Fibroblast of lung (primary cell): ENCODE measurements at regions not wholly inside any gene's neighbourhood (a gene's known extent, or its start where the extent isn't known, plus 50 kb on each side); places are given as distances from the start of the nearest gene placed in this dataset.

Source experiments
- DNase-seq, 2 donors: peaks; one replicate each; pipeline versions ENCODE4 v3.0.0 to v3.0.0-alpha.2; 2010; ENCODE audit warnings: low read depth in 2 of 2
- H2AFZ ChIP-seq: 2 replicates; pipeline ENCODE4 v1.5.1; 2012; ENCODE audit warnings: low read length, control low read depth, inconsistent platforms
- H3K27ac ChIP-seq: 2 replicates; pipeline ENCODE4 v1.5.1; 2011; ENCODE audit warnings: low read length, control low read depth; ENCODE audit not compliant: insufficient read depth
- H3K27me3 ChIP-seq: 2 replicates; pipeline ENCODE4 v1.5.1; 2011; ENCODE audit warnings: mild to moderate bottlenecking, low read length; ENCODE audit not compliant: control insufficient read depth, insufficient read depth
- H3K36me3 ChIP-seq: 2 replicates; pipeline ENCODE4 v1.5.1; 2011; ENCODE audit warnings: low read length; ENCODE audit not compliant: control insufficient read depth, insufficient read depth
- H3K4me1 ChIP-seq: 2 replicates; pipeline ENCODE4 v1.5.1; 2011; ENCODE audit warnings: low read length; ENCODE audit not compliant: control insufficient read depth, insufficient read depth; ENCODE audit errors: extremely low read depth
- H3K4me2 ChIP-seq: 2 replicates; pipeline ENCODE4 v1.5.1; 2011; ENCODE audit warnings: low read length, control low read depth; ENCODE audit not compliant: insufficient read depth; ENCODE audit errors: extremely low read depth
- H3K4me3 ChIP-seq, 4 experiments: fragments of 200-600 bp in 1 of 4; sonication (generic) in 1 of 4; replicated peaks in 1 of 4; 2 replicates each; pipeline ENCODE4 v1.5.1; 2011 to 2016; ENCODE audit warnings: low read length in 4 of 4, low read depth in 3 of 4, mild to moderate bottlenecking in 3 of 4, control low read depth in 2 of 4, inconsistent platforms in 1 of 4, mixed read lengths in 1 of 4; ENCODE audit not compliant: insufficient read depth in 1 of 4; ENCODE audit errors: control extremely low read depth in 1 of 4
- H3K79me2 ChIP-seq: 2 replicates; pipeline ENCODE4 v1.5.1; 2012; ENCODE audit warnings: mild to moderate bottlenecking, low read length, inconsistent platforms; ENCODE audit not compliant: control insufficient read depth, insufficient read depth
- H3K9ac ChIP-seq: 2 replicates; pipeline ENCODE4 v1.5.1; 2011; ENCODE audit warnings: mild to moderate bottlenecking, low read length, control low read depth; ENCODE audit not compliant: insufficient read depth
- H3K9me3 ChIP-seq: 2 replicates; pipeline ENCODE4 v1.5.1; 2012; ENCODE audit warnings: low read depth, low read length; ENCODE audit not compliant: control insufficient read depth, insufficient read depth
- H4K20me1 ChIP-seq: 2 replicates; pipeline ENCODE4 v1.5.1; 2011; ENCODE audit warnings: low read length; ENCODE audit not compliant: control insufficient read depth, insufficient read depth; ENCODE audit errors: extremely low read depth
- EZH2 ChIP-seq: IDR thresholded peaks from 2 replicates; pipeline ENCODE4 v1.5.1; 2012; ENCODE audit warnings: low read length, control low read depth, mild to moderate bottlenecking; ENCODE audit errors: missing control alignments
- TF ChIP-seq, protein P1 (sequence below), 2 donors: IDR thresholded peaks in 1 of 2; conservative IDR thresholded peaks in 1 of 2; 1 replicate in 1 of 2; 2 replicates in 1 of 2; pipeline ENCODE4 v1.5.1; 2011 to 2012; ENCODE audit warnings: low read length in 2 of 2, control low read depth in 1 of 2, inconsistent platforms in 1 of 2, low read depth in 1 of 2, mild to moderate bottlenecking in 1 of 2

GRCh38 chr12:14284184-14284722 lies 81.2 kb upstream of the ATF7IP start:
- no peaks in the 10 kb centered on the region for H3K79me2 ChIP-seq
- no peak overlapping the region for H2AFZ ChIP-seq
- no peaks in the 10 kb centered on the region for H3K9me3 ChIP-seq
- DNase-seq = peak in 1 of 2 donors; percentile 71
- no peaks in the 10 kb centered on the region for H3K36me3 ChIP-seq
- no peaks in the 10 kb centered on the region for H3K4me1 ChIP-seq
- no peak overlapping the region for H3K9ac ChIP-seq
- no peaks in the 10 kb centered on the region for H3K27me3 ChIP-seq
- H3K27ac ChIP-seq = no peak overlapping the region
- no peak for TF ChIP-seq EZH2
- TF ChIP-seq, protein P1, sequence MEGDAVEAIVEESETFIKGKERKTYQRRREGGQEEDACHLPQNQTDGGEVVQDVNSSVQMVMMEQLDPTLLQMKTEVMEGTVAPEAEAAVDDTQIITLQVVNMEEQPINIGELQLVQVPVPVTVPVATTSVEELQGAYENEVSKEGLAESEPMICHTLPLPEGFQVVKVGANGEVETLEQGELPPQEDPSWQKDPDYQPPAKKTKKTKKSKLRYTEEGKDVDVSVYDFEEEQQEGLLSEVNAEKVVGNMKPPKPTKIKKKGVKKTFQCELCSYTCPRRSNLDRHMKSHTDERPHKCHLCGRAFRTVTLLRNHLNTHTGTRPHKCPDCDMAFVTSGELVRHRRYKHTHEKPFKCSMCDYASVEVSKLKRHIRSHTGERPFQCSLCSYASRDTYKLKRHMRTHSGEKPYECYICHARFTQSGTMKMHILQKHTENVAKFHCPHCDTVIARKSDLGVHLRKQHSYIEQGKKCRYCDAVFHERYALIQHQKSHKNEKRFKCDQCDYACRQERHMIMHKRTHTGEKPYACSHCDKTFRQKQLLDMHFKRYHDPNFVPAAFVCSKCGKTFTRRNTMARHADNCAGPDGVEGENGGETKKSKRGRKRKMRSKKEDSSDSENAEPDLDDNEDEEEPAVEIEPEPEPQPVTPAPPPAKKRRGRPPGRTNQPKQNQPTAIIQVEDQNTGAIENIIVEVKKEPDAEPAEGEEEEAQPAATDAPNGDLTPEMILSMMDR (conservative IDR thresholded peaks at IDR 0.05 in 1 of 2, IDR thresholded peaks at IDR 0.05 in 1 of 2; ENCODE audit: low read depth in 1 of 2, low read length in 2 of 2) = no peak
- no peak overlapping the region for H3K4me2 ChIP-seq
- no peaks in the 10 kb centered on the region for H4K20me1 ChIP-seq
- H3K4me3 ChIP-seq = no peak overlapping the region

- H3K27me3 ChIP-seq = no peaks in the 10 kb centered on the region
- DNase-seq = no peak
- TF ChIP-seq EZH2 = no peak
- TF ChIP-seq, protein P1 (conservative IDR thresholded peaks at IDR 0.05 in 1 of 2, IDR thresholded peaks at IDR 0.05 in 1 of 2; ENCODE audit: low read depth in 1 of 2, low read length in 2 of 2) = no peak
- H3K9me3 ChIP-seq = no peaks in the 10 kb centered on the region
- H3K9ac ChIP-seq = no peak overlapping the region
- H3K27ac ChIP-seq = no peak overlapping the region
- no peaks in the 10 kb centered on the region for H3K36me3 ChIP-seq
- no peak overlapping the region for H3K4me2 ChIP-seq
- H3K4me1 ChIP-seq = no peaks in the 10 kb centered on the region
- H3K79me2 ChIP-seq = no peaks in the 10 kb centered on the region
- no peak overlapping the region for H3K4me3 ChIP-seq
- H4K20me1 ChIP-seq = no peaks in the 10 kb centered on the region
- H2AFZ ChIP-seq = no peak overlapping the region
Measured at GRCh38 chr12:14289601-14290000, 75.9 kb upstream of the ATF7IP start.

DNA sequence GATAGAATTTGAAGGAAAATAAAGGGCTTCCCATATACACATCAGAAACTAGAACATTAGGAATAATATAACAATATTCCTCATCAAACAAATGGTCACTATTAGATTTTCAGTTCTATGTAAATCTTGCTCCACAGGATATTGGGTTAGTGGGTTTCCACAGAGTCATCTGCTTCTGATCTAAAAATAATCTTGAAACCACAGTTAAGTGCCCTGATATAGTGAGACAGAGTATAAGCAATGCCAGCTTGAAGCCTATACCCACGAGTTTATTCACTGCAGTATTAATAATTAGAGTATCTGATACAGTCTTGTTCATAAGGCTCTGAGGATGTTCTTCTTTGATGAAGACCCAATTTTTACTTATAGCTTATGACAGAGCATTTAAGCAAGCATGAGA lies 74.5 kb upstream of the ATF7IP start:
- Histone ChIP-seq H2AFZ (no peak overlapping the region), H3K9ac (no peak overlapping the region), H3K4me1 (no peaks in the 10 kb centered on the region), H3K4me2 (no peak overlapping the region), H3K4me3 (no peak overlapping the region), H4K20me1 (no peaks in the 10 kb centered on the region), H3K27me3 (no peaks in the 10 kb centered on the region), H3K36me3 (no peaks in the 10 kb centered on the region), H3K79me2 (no peaks in the 10 kb centered on the region), H3K9me3 (no peaks in the 10 kb centered on the region), H3K27ac (no peak overlapping the region)
- TF ChIP-seq EZH2 = no peak
- TF ChIP-seq, protein P1 (conservative IDR thresholded peaks at IDR 0.05 in 1 of 2, IDR thresholded peaks at IDR 0.05 in 1 of 2; ENCODE audit: low read depth in 1 of 2, low read length in 2 of 2) = no peak
- DNase-seq = no peak
